A549 (cell line): ENCODE measurements at regions not wholly inside any gene's neighbourhood (a gene's known extent, or its start where the extent isn't known, plus 50 kb on each side); places are given as distances from the start of the nearest gene placed in this dataset.
"Not testable (repeated sequence)": the region's sequence is repeated elsewhere in the genome, so short reads cannot be mapped to it uniquely, and the experiment has no call there.

Source experiments
- ATAC-seq, 2 experiments: fragments of 200-7000 bp in 1 of 2; fragments of >200 bp in 1 of 2; cut with Nextera tagmentation in 1 of 2; cut with Tn5 transposase in 1 of 2; 3 replicates each; pipeline versions ENCODE4 v1.8.0 to v1.9.1; 2018 to 2020; ENCODE audit warnings: mild to moderate bottlenecking in 1 of 2, moderate library complexity in 1 of 2
- CTCF ChIA-PET: fragments of 300-600 bp; sonication (Branson Sonifier 250); formaldehyde crosslinking; extraction: SDS; loops from one replicate; lab custom pipeline; 2021; ENCODE audit warnings: antibody characterized with exemption, inconsistent platforms; lab: Yijun Ruan, JAX
- POLR2A ChIA-PET: fragments of 350-600 bp; formaldehyde crosslinking; extraction: SDS; loops from one replicate; lab custom pipeline; 2021; ENCODE audit warnings: antibody characterized with exemption, inconsistent platforms; lab: Yijun Ruan, JAX
- DNase-seq, 2 experiments: peaks; one replicate each; pipeline versions ENCODE4 v3.0.0 to v3.0.0-alpha.2; 2011 to 2016; ENCODE audit warnings: low read depth in 1 of 2, low spot score in 1 of 2
- FAIRE-seq: peaks from 2 replicates; lab custom pipeline; 2011; peaks lifted over from hg19 to GRCh38; lab: Jason Lieb, UNC
- H3K27ac ChIP-seq, 2 experiments: fragments of >200 bp; sonication (Bioruptor Twin); formaldehyde crosslinking; 3 replicates each; pipeline ENCODE4 v1.5.1; 2016 to 2017
- H3K4me1 ChIP-seq: fragments of >200 bp; sonication (Bioruptor Twin); formaldehyde crosslinking; 3 replicates; pipeline ENCODE4 v1.6.1; 2016
- H3K4me2 ChIP-seq: fragments of >200 bp; sonication (Bioruptor Twin); formaldehyde crosslinking; 3 replicates; pipeline ENCODE4 v1.6.1; 2016
- H3K4me3 ChIP-seq: fragments of >200 bp; sonication (Bioruptor Twin); formaldehyde crosslinking; 3 replicates; pipeline ENCODE4 v1.5.1; 2016
- H3K9me3 ChIP-seq: fragments of >200 bp; sonication (Bioruptor Twin); formaldehyde crosslinking; 3 replicates; pipeline ENCODE4 v1.6.1; 2016
- EP300 ChIP-seq, 2 experiments: fragments of >200 bp; sonication (Bioruptor Twin); formaldehyde crosslinking; IDR thresholded peaks; 2 replicates in 1 of 2; 3 replicates in 1 of 2; pipeline ENCODE4 v1.6.1; 2016 to 2017
- ESRRA ChIP-seq: fragments of 150-350 bp; IDR thresholded peaks from 2 replicates; pipeline ENCODE4 v1.6.1; 2014; ENCODE audit warnings: mild to moderate bottlenecking, low read length, borderline replicate concordance
- FOSB ChIP-seq: fragments of 250-450 bp; sonication (Bioruptor Pico); IDR thresholded peaks from 2 replicates; pipeline ENCODE4 v1.5.0; 2020; ENCODE audit warnings: mild to moderate bottlenecking, moderate library complexity
- GATA3 ChIP-seq: IDR thresholded peaks from 2 replicates; pipeline ENCODE4 v1.6.1; 2012; ENCODE audit warnings: borderline replicate concordance
- HDAC2 ChIP-seq: fragments of 200-600 bp; sonication (generic); IDR thresholded peaks from 2 replicates; pipeline ENCODE4 v1.6.1; 2016
- HEYL ChIP-seq: fragments of 250-450 bp; sonication (Bioruptor Pico); IDR thresholded peaks from 2 replicates; pipeline ENCODE4 v1.8.0; 2021; ENCODE audit warnings: mild to moderate bottlenecking, moderate library complexity
- HOXB13 ChIP-seq: fragments of 250-450 bp; sonication (Bioruptor Pico); IDR thresholded peaks from 2 replicates; pipeline ENCODE4 v1.5.0; 2020; ENCODE audit warnings: low read depth, mild to moderate bottlenecking, moderate library complexity
- JUNB ChIP-seq: fragments of >200 bp; sonication (Bioruptor Twin); formaldehyde crosslinking; IDR thresholded peaks from 2 replicates; pipeline ENCODE4 v1.6.1; 2016
- MAFK ChIP-seq: fragments of 450-650 bp; IDR thresholded peaks from 2 replicates; pipeline ENCODE4 v1.6.1; 2014; ENCODE audit not compliant: partially characterized antibody
- MYC ChIP-seq: IDR thresholded peaks from 2 replicates; pipeline ENCODE4 v1.6.1; 2012; ENCODE audit warnings: mild to moderate bottlenecking, inconsistent platforms, low read length, improper control_type of control experiment, borderline replicate concordance
- NFE2L2 ChIP-seq: fragments of 150-350 bp; conservative IDR thresholded peaks from 2 replicates; pipeline ENCODE4 v1.6.1; 2014; ENCODE audit warnings: low read length
- NPAS2 ChIP-seq: fragments of 250-450 bp; sonication (Bioruptor Pico); IDR thresholded peaks from 2 replicates; pipeline ENCODE4 v1.8.0; 2022; ENCODE audit warnings: mild to moderate bottlenecking, moderate library complexity, borderline replicate concordance
- PHF8 ChIP-seq: fragments of 200-600 bp; sonication (generic); IDR thresholded peaks from 2 replicates; pipeline ENCODE4 v1.6.1; 2016; ENCODE audit warnings: low read depth, mild to moderate bottlenecking, antibody characterized with exemption, moderate library complexity, borderline replicate concordance
- RARB ChIP-seq: fragments of 250-450 bp; sonication (Bioruptor Pico); IDR thresholded peaks from 2 replicates; pipeline ENCODE4 v1.8.0; 2021; ENCODE audit warnings: mild to moderate bottlenecking, moderate library complexity
- RCOR1 ChIP-seq: fragments of 150-350 bp; IDR thresholded peaks from 2 replicates; pipeline ENCODE4 v1.6.1; 2014; ENCODE audit warnings: antibody characterized with exemption, low read length, low read depth
- RNF2 ChIP-seq: fragments of 200-600 bp; sonication (generic); IDR thresholded peaks from 2 replicates; pipeline ENCODE4 v1.6.1; 2016; ENCODE audit warnings: low read depth, mild to moderate bottlenecking, antibody characterized with exemption, moderate library complexity, borderline replicate concordance
- TFCP2L1 ChIP-seq: fragments of 250-450 bp; sonication (Bioruptor Pico); IDR thresholded peaks from 2 replicates; pipeline ENCODE4 v1.5.0; 2021; ENCODE audit warnings: mild to moderate bottlenecking
- ZC3H11A ChIP-seq: fragments of 450-650 bp; IDR thresholded peaks from 2 replicates; pipeline ENCODE4 v1.6.1; 2014; ENCODE audit warnings: antibody characterized with exemption, mild to moderate bottlenecking
- ZFP36 ChIP-seq: fragments of 450-650 bp; IDR thresholded peaks from 2 replicates; pipeline ENCODE4 v1.6.1; 2014; ENCODE audit warnings: borderline replicate concordance; ENCODE audit not compliant: partially characterized antibody
- WGBS: methylation state at CpG from one replicate; pipeline ENCODE4 v1.1.6; 2017; ENCODE audit errors: missing lambda C conversion rate; 5-methylcytosine and 5-hydroxymethylcytosine counted together
- TF ChIP-seq, protein P1 (sequence below): fragments of >200 bp; sonication (Bioruptor Twin); formaldehyde crosslinking; IDR thresholded peaks from 3 replicates; pipeline ENCODE4 v1.5.1; 2016
- TF ChIP-seq, protein P2 (sequence below): fragments of >200 bp; sonication (Bioruptor Twin); formaldehyde crosslinking; IDR thresholded peaks from 3 replicates; pipeline ENCODE4 v1.6.1; 2016
- TF ChIP-seq, protein P3 (sequence below): fragments of 250-450 bp; sonication (Bioruptor Pico); IDR thresholded peaks from 2 replicates; pipeline ENCODE4 v1.5.0; 2020; ENCODE audit warnings: low read depth, mild to moderate bottlenecking, moderate library complexity
- TF ChIP-seq, protein P4 (sequence below): IDR thresholded peaks from 2 replicates; pipeline ENCODE4 v1.6.1; 2012
- TF ChIP-seq, protein P5 (sequence below): fragments of >200 bp; sonication (Bioruptor Twin); formaldehyde crosslinking; IDR thresholded peaks from 2 replicates; pipeline ENCODE4 v1.6.1; 2016
- TF ChIP-seq, protein P6 (sequence below): IDR thresholded peaks from 2 replicates; pipeline ENCODE4 v1.6.1; 2012; ENCODE audit warnings: low read depth, borderline replicate concordance
- TF ChIP-seq, protein P7 (sequence below): fragments of 450-650 bp; IDR thresholded peaks from 2 replicates; pipeline ENCODE4 v1.6.1; 2014; ENCODE audit warnings: antibody characterized with exemption

DNA sequence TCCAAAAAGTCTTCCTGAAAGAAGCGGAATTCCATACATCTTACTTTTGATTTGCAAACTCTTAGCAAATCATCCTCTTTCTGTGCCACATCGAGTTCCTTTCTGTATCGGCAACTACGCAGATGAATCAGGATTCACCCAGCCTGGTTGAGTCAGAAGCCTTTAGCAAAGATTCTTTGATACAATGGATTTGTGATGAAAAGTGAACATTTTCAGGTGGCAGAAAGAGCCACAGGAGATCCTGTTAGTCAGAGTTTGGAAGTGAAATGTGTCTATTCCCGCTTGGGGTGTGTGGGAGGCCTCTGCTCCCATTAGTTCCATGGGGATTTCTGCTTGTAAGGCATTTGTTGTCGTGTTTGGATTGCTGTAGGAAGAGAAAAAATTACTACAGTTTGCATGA, 351.8 kb upstream of the WWC1 start (continued):
- TF ChIP-seq, protein P1, sequence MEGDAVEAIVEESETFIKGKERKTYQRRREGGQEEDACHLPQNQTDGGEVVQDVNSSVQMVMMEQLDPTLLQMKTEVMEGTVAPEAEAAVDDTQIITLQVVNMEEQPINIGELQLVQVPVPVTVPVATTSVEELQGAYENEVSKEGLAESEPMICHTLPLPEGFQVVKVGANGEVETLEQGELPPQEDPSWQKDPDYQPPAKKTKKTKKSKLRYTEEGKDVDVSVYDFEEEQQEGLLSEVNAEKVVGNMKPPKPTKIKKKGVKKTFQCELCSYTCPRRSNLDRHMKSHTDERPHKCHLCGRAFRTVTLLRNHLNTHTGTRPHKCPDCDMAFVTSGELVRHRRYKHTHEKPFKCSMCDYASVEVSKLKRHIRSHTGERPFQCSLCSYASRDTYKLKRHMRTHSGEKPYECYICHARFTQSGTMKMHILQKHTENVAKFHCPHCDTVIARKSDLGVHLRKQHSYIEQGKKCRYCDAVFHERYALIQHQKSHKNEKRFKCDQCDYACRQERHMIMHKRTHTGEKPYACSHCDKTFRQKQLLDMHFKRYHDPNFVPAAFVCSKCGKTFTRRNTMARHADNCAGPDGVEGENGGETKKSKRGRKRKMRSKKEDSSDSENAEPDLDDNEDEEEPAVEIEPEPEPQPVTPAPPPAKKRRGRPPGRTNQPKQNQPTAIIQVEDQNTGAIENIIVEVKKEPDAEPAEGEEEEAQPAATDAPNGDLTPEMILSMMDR, result no peak
- TF ChIP-seq JUNB (no peak), HEYL (CRISPR knock-in tag) (no peak), RCOR1 (no peak), MAFK (no peak), PHF8 (no peak), RARB (CRISPR knock-in tag) (no peak)

DNA sequence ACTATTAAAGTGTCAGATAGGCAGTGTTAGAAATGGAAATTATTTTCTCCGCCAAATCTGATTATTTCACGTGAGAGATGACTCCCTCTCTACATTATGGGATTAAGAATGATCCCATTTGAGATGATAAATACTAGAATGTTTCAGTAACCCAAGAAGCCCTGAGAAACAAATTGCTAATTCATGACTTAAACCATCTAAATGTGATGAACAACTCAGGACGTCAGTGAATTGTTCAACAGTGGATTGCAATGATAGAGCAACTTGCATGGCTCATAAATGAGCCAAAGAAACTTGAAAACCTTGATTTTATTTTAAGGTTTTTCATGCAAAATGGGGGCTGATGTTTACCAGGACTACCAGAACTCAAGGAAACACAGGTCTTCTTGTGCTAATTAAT, 350.5 kb upstream of the WWC1 start:
- Histone ChIP-seq H3K9me3 (no peaks in the 10 kb centered on the region), H3K27ac (no peak overlapping the region), H3K4me2 (no peak overlapping the region), H3K4me1 (no peaks in the 10 kb centered on the region), H3K4me3 (no peak overlapping the region)
- TF ChIP-seq EP300 (IDR thresholded peaks at IDR 0.05) (no peak), ZC3H11A (no peak), FOSB (CRISPR knock-in tag) (no peak)
- TF ChIP-seq, protein P2, sequence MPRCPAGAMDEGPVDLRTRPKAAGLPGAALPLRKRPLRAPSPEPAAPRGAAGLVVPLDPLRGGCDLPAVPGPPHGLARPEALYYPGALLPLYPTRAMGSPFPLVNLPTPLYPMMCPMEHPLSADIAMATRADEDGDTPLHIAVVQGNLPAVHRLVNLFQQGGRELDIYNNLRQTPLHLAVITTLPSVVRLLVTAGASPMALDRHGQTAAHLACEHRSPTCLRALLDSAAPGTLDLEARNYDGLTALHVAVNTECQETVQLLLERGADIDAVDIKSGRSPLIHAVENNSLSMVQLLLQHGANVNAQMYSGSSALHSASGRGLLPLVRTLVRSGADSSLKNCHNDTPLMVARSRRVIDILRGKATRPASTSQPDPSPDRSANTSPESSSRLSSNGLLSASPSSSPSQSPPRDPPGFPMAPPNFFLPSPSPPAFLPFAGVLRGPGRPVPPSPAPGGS, result no peak
- TF ChIP-seq, protein P3, sequence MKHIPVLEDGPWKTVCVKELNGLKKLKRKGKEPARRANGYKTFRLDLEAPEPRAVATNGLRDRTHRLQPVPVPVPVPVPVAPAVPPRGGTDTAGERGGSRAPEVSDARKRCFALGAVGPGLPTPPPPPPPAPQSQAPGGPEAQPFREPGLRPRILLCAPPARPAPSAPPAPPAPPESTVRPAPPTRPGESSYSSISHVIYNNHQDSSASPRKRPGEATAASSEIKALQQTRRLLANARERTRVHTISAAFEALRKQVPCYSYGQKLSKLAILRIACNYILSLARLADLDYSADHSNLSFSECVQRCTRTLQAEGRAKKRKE, result no peak
- TF ChIP-seq, protein P4, sequence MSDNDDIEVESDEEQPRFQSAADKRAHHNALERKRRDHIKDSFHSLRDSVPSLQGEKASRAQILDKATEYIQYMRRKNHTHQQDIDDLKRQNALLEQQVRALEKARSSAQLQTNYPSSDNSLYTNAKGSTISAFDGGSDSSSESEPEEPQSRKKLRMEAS, result no peak
- ChIA-PET POLR2A (no interaction called here), CTCF (no interaction called here)
- no peak for DNase-seq
- FAIRE-seq, result no peak
- no peak for ATAC-seq
- WGBS, result 13% methylated on average over 3 of the region's 3 CpGs

DNA sequence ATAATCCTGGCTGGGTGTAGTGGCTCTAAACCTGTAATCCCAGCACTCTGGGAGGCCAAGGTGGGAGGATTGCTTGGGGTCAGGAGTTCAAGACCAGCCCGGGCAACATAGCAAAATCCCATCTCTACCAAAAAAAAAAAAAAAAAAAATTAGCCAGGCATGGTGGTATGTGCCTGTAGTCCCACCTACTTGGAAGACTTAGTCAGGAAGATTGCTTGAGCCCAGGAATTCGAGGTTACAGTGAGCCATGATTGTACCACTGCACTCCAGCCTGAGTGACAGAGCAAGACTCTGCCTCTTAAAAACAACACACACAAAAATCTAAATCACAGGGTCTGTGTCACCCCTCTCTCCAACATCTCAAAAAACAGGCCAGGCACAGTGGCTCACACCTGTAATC, 349.9 kb upstream of the WWC1 start:
- ATAC-seq, H3K4me3 ChIP-seq, CTCF ChIA-PET, DNase-seq, POLR2A ChIA-PET, FAIRE-seq, H3K9me3 ChIP-seq, H3K4me2 ChIP-seq, H3K4me1 ChIP-seq, H3K27ac ChIP-seq: not testable (repeated sequence)
- 11% methylated on average over 2 of the region's 2 CpGs for WGBS

DNA sequence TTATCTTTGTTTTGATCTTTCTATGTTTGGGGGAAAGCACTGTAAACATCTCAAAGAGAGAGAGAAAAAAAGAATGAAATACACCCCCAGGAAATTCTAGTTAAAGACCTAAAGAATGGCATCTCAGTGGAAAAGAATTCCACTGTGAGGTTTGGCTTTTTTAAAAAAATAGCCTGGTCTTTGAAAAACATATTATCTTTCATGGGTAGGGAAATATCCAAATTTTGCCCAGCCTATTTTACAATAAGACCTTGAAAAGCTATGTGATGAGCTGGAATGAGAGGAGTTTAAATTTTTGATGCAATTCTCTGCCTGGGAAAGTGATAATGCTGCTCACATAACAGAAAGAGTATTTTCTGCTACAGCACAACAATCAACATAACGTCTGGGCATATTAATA, 348.1 kb upstream of the WWC1 start:
- WGBS, result 3% methylated on average over 1 of the region's 1 CpG
- no peak overlapping the region for H3K4me3 ChIP-seq
- DNase-seq, result no peak
- no peak for FAIRE-seq
- ATAC-seq, result no peak
- no peaks in the 10 kb centered on the region for H3K9me3 ChIP-seq
- H3K4me1 ChIP-seq, result no peaks in the 10 kb centered on the region
- POLR2A ChIA-PET, result no interaction called here
- CTCF ChIA-PET, result interaction anchor here (1.2 to 1.6 kb wide), 2 partner anchors 8 to 10 kb away, joined by 3 read pairs; no protein-coding TSS in a partner anchor
- H3K27ac ChIP-seq, result no peak overlapping the region
- H3K4me2 ChIP-seq, result no peak overlapping the region
- TF ChIP-seq HDAC2, result no peak
- TF ChIP-seq MYC, result no peak
- TF ChIP-seq RNF2, result no peak
- TF ChIP-seq GATA3, result no peak
- no peak for TF ChIP-seq HEYL (CRISPR knock-in tag)
- TF ChIP-seq, protein P5, sequence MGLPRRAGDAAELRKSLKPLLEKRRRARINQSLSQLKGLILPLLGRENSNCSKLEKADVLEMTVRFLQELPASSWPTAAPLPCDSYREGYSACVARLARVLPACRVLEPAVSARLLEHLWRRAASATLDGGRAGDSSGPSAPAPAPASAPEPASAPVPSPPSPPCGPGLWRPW, result no peak
- no peak for TF ChIP-seq ESRRA
- TF ChIP-seq, protein P2, result no peak
- TF ChIP-seq, protein P6, sequence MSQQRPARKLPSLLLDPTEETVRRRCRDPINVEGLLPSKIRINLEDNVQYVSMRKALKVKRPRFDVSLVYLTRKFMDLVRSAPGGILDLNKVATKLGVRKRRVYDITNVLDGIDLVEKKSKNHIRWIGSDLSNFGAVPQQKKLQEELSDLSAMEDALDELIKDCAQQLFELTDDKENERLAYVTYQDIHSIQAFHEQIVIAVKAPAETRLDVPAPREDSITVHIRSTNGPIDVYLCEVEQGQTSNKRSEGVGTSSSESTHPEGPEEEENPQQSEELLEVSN, result no peak
- TF ChIP-seq NPAS2 (CRISPR knock-in tag), result no peak
- TF ChIP-seq NFE2L2, result no peak
- TF ChIP-seq ZC3H11A, result no peak
- no peak for TF ChIP-seq ZFP36
- TF ChIP-seq TFCP2L1, result no peak
- TF ChIP-seq HOXB13 (CRISPR knock-in tag), result no peak
- TF ChIP-seq, protein P7, sequence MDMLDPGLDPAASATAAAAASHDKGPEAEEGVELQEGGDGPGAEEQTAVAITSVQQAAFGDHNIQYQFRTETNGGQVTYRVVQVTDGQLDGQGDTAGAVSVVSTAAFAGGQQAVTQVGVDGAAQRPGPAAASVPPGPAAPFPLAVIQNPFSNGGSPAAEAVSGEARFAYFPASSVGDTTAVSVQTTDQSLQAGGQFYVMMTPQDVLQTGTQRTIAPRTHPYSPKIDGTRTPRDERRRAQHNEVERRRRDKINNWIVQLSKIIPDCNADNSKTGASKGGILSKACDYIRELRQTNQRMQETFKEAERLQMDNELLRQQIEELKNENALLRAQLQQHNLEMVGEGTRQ, result no peak
